HCT116 (cell line): ENCODE measurements at regions not wholly inside any gene's neighbourhood (a gene's known extent, or its start where the extent isn't known, plus 50 kb on each side); places are given as distances from the start of the nearest gene placed in this dataset.

ENCODE experiments used
- CBX3 ChIP-seq: IDR thresholded peaks from 2 replicates; pipeline ENCODE4 v1.6.1; 2012; ENCODE audit warnings: low read depth
- CTCF ChIP-seq, 3 experiments: fragments of 200-600 bp in 1 of 3; sonication (generic) in 1 of 3; IDR thresholded peaks in 2 of 3; conservative IDR thresholded peaks in 1 of 3; 2 replicates each; pipeline ENCODE4 v1.5.1; 2012 to 2017; ENCODE audit warnings: low read depth in 2 of 3, low read length in 2 of 3, antibody characterized with exemption in 1 of 3, borderline replicate concordance in 1 of 3, control low read depth in 1 of 3, mild to moderate bottlenecking in 1 of 3, mixed read lengths in 1 of 3, mixed run types in 1 of 3, moderate library complexity in 1 of 3; ENCODE audit not compliant: insufficient read depth in 1 of 3
- JUND ChIP-seq: IDR thresholded peaks from 2 replicates; pipeline ENCODE4 v1.6.1; 2012
- MAX ChIP-seq: IDR thresholded peaks from 2 replicates; pipeline ENCODE4 v1.6.1; 2012
- POLR2A ChIP-seq: IDR thresholded peaks from 2 replicates; pipeline ENCODE4 v1.7.0; 2011; ENCODE audit warnings: borderline replicate concordance; ENCODE audit not compliant: insufficient read depth, insufficient read length; ENCODE audit errors: extremely low read depth

- TF ChIP-seq JUND (no peak), CTCF (IDR thresholded peaks at IDR 0.05 in 2 of 3, conservative IDR thresholded peaks at IDR 0.05 in 1 of 3; ENCODE audit: borderline replicate concordance in 1 of 3, insufficient read depth in 1 of 3, low read depth in 2 of 3, low read length in 2 of 3) (no peak), MAX (no peak), POLR2A (no peak), CBX3 (no peak)
Measured at GRCh38 chr15:29873947-29874411, 51.7 kb upstream of the TJP1 start.
